Erythroblast (primary cell): ENCODE measurements at regions not wholly inside any gene's neighbourhood (a gene's known extent, or its start where the extent isn't known, plus 50 kb on each side); places are given as distances from the start of the nearest gene placed in this dataset.

ENCODE experiments used
- GATA1 ChIP-seq: IDR thresholded peaks from 2 replicates; pipeline ENCODE4 v1.6.1; 2011; ENCODE audit warnings: low read depth, mild to moderate bottlenecking, control low read depth, low read length, moderate library complexity
- POLR2A ChIP-seq: IDR thresholded peaks from 2 replicates; pipeline ENCODE4 v1.6.1; 2011; ENCODE audit warnings: mild to moderate bottlenecking, low read length

DNA sequence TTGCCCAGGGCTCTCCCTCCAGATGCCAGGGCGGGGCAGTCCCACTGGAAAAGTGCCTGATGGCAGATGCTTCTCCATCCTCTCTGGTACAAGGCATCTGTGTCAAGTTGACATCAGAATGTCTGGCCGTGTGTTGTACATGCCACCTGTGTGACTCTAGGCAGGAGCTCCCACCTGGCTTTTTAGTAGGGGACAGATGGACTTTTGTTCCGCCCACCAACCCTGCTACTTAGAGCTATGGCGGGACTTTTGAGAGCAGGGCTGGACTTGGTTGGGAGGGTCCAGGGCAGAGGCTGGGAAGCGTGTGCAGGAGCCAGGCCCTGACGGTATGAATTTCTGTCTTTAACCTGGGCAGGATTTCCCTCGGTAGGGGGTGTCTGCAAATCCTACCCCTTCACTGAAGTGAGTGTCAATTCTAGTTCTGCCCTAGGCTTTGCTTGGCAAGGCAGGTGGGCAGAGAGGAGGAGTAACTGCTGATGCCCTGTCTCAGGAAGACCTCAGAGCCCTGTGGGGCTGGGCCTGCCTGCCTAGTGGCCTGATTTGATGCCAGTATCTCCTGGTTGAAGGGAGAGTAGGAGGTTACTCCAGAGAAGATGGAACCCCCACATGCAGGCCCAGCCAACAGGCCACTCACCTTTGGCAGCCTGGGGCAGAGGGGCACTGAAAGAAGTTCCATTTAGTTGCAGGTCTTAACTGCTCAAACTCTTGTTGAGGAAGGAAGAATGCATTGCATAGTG, 99.1 kb downstream of the PJA1 start:
- TF ChIP-seq POLR2A: no peak
- TF ChIP-seq GATA1: no peak
